ENCODE measurements at regions not wholly inside any gene's neighbourhood (a gene's known extent, or its start where the extent isn't known, plus 50 kb on each side); places are given as distances from the start of the nearest gene placed in this dataset.
"Not testable (repeated sequence)": the region's sequence is repeated elsewhere in the genome, so short reads cannot be mapped to it uniquely, and the experiment has no call there.

DNA sequence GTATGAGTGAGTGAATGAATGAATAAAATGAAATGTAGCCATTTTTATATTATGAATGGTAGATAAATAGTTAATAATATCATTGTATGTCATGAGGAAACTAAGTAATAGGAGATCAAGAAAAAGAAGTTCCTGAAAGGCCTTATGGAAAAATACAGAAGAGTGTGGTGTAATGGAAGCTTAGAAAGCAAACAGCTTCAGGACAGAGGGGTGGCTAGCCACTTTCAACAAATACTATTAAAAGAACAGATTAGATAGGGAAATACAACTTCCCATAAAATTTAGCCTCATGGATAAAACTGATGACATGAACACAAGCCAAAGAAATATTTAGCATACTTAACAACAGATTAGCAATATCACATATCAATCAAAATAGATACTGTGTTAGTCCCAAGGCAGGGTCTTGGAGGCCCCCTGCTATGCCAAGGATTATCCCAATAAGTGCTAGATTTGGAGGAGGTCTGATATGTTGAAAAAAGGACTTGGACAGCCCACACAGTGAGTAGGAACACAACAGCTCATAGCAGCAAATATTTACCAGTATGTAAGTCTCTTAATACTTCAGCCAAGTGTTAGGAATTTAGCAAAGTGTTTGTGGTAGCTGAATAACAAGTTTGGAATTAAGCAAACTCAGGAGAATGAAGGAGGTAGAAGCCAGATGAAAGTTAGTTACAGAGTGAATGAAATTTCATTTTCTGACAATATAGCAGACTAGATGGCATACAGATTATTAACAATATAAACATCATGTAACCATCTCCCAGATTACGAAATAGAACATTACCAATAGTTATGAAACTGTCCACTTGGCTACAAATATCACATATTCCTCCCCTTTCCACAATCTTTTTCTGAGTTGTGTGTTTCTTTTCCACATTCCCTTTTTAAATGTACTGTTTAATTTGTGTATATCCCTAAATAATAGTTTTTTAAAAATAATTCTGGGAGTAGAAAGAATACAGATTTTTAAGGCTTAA lies 1632.0 kb downstream of the PCDH9 start:
- no peak for DNase-seq (ENCODE audit: low spot score)

DNA sequence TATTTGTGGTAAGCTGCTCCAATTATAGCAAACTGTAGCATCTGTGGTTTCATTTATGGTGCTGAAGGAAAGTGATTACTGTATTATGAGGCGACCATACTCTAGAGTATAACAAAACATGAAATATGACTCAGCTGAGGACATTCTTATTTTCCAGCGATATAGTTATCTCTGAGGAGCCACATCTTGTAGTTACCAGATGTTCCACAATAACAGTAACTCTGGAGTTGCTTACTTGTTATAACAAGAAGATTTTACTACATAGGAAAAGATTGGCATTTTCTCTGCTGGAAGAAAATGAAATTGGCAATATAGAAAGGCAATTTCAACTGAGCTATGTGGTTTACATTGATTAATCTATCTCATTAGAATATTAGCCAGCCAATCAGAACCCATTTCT lies 1634.2 kb downstream of the PCDH9 start:
- DNase-seq (ENCODE audit: low spot score), result no peak

DNA sequence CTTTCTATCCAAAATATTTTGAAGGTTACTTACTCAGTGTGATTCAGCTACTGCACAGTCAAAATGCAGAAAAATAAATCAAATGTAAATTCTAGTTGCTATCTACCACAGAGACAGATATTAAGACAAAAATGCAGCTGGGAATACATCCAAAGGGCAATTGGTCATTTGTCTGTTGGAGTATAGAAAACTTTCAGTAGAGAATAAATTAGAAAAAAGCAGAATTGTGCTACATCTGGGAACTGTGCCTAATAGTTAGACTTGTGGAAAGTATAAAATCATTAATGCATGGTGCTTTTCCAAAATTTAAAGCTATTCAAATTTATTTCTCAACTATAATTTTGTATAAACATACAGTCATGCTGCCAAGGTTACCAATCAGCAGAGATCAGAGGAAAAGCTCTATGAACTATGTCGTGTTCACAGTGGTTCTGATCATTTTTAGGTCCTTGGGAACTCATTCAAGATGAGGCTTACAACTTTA lies 1635.8 kb downstream of the PCDH9 start:
- no peak for DNase-seq (ENCODE audit: low spot score)

DNA sequence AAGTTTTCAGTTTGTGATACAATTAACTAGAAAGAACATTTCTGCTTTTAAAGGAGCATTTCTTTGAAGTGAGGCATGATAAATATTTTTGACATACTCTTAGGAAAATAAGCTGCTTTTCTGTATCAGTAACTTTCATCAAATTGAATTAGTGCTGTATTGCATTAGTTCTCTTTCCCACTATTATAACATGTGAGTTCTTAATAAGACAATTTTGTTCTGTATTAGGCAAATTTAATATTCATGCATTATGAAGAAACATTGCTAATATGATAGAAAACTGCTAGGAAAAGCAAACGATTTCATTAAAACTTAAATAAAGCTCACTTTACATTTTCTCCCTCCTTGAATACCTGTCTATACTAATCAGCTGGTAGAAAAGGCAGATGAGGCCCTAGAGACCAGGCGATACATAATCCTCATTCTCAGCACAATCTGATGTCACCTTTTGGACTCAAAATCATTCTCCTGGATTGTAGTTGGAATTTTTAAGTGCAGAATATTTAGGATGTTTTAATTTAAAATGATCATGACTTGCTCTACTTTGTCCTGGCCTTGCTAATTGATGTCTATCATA lies 1636.8 kb downstream of the PCDH9 start:
- DNase-seq (ENCODE audit: low spot score), result no peak

DNA sequence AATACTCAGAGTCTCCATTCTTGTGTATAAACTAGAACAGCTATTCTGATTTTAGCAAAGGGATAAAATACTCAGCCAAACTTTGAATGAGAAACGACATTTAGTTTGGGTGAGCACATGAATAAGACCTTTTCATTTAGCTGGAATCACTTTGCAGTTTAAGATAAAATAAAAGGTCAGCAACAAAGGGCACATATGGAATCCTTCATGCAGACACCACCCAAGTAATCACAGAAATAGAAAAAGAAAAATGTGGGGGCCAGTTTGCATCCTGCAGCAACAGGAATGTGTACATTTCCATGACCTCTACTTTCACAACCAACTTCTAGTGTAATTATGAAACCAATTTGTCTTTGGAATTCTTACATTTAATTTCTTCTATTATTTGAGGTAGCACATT lies 1637.4 kb downstream of the PCDH9 start:
- no peak for DNase-seq (ENCODE audit: low spot score)

DNA sequence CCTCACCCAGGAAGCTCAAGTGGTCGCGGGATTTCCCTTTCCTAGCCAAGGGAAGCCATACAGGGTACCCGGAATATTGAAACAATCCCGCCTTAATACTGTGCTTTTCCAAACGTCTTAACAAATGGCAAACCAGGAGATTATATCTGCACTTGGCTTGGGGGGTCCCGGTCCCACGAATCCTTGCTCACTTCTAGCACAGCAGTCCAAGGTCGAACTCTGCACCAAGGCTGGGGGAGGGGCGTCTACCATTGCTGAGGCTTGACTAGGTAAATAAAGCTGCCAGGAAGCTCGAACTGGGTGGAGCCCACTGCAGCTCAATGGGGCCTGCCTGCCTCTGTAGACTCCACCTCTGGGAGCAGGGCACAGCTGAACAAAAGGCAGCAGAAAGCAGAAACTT lies 1644.8 kb downstream of the PCDH9 start:
- DNase-seq (ENCODE audit: low spot score), result no peak

DNA sequence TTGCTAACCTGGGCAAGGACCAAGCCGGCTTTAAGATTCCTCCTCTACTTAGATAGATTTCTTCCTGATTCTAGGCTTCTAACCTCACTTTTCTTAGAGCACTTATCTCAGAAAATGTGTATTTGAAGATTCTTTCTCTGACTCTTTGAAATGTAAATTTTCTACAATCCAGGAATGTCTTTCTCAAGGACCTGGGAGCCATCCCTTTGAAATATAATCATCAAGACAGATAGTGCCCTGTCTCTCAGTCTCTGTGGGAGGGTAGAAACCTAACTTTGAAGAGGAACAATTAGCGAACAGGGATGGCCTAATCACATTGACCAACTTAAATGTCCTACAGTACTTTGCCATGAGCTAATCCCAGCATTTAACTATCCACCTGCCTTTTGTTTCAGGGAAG lies 1646.0 kb downstream of the PCDH9 start:
- no peak for DNase-seq (ENCODE audit: low spot score)

DNA sequence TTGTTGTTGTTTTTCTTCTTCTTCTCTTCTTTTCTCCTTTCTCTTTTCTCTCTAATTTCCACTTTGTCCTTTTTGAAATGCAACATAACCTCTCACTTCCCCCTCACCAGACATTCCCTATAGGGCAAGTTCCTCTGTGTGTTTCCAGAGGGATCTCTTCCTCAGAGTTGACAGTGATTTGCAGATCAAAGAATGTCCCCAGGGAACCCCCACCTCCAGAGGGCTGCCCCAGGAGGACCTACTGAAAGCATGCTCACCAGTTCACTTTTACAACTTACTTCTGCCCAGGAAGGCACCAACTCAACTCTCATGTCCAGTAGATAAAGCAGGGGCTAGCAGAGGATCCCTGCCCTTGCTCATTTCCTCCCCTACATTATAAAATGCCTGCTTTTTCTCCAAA lies 1648.0 kb downstream of the PCDH9 start:
- DNase-seq (ENCODE audit: low spot score), result no peak

DNA sequence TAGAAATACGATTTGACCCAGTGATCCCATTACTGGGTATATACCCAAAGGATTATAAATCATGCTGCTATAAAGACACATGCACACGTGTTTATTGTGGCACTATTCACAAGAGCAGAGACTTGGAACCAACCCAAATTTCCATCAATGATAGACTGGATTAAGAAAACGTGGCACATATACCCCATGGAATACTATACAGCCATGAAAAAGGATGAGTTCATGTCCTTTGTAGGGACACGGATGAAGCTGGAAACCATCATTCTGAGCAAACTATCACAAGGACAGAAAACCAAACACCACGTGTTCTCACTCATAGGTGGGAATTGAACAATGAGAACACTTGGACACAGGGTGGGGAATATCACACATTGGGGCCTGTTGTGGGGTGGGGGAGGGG lies 1665.6 kb downstream of the PCDH9 start:
- not testable (repeated sequence) for DNase-seq (ENCODE audit: low spot score)

DNA sequence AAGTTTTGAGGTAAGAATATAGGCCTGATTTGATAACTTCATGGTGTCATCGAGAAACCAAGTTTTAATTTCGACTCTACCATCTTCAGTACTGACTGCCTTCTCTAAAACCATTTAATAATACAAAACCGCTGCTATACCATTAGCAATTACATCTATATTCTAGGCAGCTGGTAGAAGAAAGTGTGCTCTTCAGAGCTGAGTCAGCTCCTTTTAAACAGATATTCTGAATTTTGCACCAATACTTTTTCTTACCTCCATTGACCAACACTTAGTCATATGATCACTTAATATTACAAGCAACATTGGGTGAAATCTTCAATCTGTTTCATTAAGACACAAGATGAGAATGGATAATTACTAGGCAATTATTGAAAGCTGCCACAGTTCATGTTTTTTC lies 1667.8 kb downstream of the PCDH9 start:
- DNase-seq (ENCODE audit: low spot score), result no peak

DNA sequence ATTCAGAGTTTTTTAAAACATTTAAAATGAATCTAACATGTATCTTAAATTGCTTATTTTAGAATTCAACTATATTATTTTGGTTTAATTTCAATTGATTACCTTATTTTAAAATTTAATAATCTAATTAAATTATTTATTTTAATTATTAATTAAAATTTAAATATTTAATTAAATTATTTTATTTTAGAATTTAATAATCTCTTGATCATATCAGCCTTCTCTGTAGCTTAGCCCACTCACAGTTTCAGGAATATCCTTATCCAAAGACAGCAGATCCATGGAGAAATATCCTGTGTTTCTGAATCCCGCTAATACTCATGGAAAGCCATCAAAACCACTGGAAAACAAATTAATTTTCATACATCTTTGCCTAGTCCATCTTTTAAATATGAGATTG lies 1669.2 kb downstream of the PCDH9 start:
- DNase-seq (ENCODE audit: low spot score), result no peak

DNA sequence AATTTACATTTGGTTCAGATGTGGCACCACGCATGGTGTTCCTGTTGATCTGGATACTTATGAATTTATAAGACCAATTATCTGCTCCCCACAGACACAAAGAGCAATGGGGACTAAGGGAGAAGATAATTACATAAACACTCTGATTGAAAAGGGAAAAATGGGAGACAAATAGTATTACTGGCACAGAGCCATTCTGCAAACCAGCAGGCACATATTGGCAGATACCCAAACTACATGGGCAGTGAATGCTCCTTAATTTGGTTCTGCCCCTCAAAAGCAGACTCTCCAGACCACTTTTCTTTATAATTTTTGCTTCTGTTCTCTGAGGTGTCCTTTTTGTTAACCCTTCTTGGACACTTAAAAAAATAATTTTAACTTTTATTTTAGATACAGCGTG lies 1674.2 kb downstream of the PCDH9 start:
- DNase-seq (ENCODE audit: low spot score), result no peak

DNA sequence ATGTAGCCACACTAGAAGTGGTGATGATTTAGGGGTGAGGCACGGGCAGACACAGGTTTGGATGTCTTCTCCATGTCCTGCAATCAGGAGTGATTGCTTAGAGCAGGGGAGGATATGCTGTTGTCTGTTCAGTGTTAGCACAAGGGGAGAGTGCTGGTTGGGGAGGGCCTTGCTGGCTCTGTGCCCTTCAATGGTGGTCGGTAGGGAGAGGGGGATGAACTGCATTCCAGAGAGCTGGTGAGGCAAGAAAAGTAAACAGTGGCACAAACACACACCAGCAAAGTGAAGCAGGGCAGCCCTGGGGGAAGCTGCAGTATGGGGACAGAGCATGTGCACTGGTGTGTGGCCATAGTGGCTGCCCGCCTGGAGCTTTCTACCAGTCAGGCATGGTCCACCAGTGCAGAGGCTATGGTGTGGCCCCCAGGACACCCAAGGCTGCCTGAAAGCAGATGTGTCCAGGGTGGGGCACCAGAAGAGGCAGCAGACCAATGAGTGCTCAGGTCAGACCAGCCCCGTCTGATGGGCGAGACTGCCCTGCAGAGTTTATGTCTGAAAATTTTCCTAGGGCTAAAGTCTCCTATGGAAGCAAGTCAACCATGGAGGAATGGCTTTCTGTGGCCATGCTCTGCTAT lies 1676.9 kb downstream of the PCDH9 start:
- no peak for DNase-seq (ENCODE audit: low spot score)

DNA sequence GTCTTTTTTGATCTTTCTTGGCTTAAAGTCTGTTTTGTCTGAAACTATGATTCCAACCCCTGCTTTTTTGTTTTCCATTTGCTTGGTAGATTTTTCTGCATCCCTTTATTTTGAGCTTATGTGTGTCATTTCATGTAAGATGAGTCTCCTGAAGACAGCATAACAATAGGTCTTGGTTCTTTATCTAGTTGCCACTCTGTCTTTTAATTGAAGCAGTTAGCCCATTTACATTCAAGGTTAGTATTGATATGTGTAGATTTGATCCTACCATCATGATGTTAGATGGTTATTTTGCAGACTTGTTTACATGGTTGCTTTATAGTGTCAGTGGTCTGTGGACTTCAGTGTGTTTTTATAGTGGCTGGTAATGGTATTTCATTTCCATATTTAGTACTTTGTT lies 1678.9 kb downstream of the PCDH9 start:
- no peak for DNase-seq (ENCODE audit: low spot score)

DNA sequence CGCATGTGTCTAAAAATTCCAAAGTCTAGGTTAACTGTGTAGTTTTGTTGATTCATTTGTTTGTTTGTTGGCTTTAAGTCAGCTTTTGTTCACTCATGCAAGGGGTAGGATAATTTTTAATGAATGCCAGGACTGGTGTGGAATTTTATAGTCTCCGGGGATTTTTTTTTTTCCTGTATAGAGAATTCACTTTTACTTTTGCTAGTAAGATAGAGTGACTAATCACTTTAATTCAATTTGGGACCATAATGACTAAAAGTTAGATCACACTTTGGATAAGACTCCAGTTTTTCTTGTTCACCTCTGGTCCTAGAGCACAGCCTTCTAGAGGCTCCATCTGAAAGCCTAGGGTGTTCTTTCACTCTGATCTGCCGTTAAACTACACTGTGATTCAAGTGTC lies 1690.0 kb downstream of the PCDH9 start:
- DNase-seq (ENCODE audit: low spot score), result no peak

DNA sequence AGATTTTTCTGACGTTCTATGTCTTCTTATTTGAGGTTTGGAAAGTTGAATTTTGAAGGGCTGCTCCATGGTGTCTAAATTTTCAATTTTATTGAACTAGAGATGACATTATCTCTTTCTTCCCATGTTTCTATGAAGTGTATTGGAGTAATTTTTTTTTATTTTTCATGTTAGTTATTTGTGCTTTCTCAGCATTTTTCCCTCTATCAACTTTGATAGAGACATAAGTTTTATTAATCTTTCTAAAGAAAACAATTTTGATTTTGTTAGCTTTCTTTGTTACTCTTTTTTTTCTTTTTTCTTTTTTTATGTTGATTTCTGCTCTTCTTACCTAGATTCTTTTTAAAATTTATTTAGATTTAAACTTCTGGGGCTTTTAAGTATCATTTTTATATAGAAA lies 1694.8 kb downstream of the PCDH9 start:
- no peak for DNase-seq (ENCODE audit: low spot score)

DNA sequence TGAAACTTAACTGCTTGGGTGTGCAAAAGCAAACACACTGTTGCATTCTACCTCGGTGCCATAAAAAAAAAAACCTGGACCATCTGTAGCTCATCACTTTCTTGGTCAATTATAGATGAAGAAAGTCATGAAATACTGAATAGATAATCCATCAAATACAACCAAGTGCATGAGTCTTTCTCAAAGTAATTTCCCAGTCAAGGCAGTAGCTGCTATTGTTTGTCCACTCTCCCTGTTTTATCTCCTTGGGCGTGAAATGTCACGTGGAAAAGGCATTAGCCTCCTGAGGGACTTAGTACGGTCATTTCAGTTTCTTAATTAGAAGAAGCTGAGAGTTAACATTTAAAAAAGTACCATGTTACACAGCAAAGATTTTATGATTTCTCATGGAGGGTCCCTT lies 1697.9 kb downstream of the PCDH9 start:
- DNase-seq (ENCODE audit: low spot score), result no peak

DNA sequence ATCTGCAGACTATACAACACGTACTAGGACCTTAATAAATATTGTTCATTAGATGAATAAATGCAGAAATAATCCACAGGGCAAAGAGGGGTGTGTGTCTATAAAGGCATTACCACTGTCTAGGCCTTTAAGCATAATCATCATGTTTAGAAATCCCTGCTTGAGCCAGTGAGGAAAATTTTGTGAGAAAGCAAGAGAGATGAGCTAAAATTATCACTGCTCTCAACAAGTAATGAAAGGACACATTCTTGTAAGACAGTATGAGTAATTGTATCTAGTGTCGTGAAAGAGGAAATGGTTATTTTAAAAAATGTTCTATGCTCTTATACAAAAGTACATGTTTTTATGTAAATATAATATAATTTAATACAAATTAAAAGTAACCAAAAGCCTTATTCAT lies 1699.4 kb downstream of the PCDH9 start:
- no peak for DNase-seq (ENCODE audit: low spot score)

DNA sequence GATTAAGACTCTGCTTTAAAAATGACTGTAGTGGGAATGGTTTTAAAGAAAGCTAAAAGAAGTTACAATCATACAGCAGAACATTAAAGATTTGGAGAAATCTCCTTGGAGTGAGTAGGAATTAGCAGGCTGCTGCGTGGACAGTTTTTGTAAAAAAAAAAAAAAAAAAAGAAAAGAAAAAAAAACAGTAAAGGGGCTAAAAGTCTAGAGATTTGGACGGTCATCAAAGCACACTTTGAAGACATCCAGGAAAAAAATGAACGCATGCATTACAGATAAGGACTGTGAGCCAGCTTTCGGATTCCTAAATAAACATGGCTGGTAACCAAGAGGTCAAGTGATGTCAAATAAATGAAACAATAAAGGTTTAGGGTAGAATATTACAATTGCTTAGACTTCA lies 1700.6 kb downstream of the PCDH9 start:
- no peak for DNase-seq (ENCODE audit: low spot score)

DNA sequence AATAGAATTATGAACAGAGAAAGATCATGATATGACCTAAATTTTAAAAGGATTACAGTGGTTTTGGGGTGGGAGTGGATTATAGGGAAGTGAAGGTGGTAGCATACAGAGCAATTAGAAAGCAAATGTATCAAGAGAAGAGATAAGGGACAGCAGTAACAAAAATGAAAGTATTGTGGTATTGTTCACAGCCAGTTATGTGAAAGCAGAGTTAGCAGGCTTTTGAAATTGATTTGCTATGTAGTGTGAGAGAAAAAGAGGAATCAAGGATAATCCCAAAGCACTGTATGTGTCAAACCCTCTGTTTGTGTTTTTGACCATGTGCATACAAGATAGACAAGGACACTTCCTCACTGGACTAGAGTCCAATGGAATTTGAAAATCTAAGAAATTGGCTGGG lies 1721.4 kb downstream of the PCDH9 start:
- DNase-seq (ENCODE audit: low spot score), result no peak

DNA sequence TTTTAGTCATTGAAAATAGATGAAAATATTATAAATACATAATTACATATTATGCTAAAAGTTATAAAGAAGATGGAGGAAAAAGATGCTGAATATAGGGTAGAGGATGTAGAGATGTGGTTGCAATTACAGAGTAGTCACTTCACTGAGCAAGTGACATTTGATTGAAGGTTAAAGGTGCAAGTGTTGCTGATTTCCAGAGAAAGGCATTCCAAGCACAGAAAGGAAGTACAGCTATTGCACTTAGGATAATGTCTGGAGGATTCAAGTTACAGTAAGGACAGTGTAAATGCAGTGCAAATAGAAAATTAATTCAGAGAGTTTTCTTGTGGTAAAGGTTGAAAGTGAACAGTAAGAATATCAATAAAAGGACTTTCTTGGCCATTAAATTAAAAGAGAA lies 1721.8 kb downstream of the PCDH9 start:
- DNase-seq (ENCODE audit: low spot score), result no peak

DNA sequence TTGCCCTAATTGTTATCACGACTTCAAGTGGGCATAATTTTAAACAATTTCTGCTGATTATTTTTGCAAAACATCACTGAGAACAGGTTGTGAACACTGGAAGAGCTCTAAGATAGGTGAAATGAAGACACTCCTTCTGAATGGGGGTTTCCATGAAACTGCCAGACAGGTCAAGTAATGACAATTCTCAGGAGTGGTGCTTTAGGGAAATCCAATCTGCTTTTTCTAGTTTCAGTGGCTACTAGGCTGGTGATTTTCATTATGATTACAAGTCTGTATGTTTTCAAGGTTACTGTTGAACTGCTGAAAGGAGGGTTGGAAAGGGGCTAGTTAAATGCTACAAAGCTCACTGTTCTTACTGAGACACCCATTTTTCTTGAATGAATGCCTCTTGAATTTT lies 1724.2 kb downstream of the PCDH9 start:
- no peak for DNase-seq (ENCODE audit: low spot score)

DNA sequence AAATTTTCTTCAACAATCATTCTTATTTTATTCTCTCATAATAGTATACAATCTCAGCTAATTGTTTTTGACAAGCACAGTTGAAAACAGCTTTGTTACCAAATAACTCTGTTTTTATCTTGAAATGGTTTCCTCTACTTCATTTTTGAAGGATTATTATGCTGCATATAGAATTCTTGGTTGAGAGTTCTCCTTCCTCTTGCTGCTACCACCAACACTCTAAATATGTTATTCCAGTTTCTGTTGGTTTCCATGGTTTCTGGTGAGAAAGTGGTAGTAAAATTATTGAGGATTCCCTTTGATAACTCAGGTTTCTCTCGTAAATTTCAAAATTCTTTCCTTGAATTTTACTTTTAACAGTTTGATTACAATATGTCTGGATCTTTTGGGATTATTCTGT lies 1725.9 kb downstream of the PCDH9 start:
- DNase-seq (ENCODE audit: low spot score), result no peak

Measured in activated CD4-positive, alpha-beta T cell treated with anti-CD3 and anti-CD28 coated beads, Interleukin-2, Interleukin-4, amounts not matched to agents 100 ng/mL and 50 ng/mL, durations not matched to agents 16 hours and 8 hours (primary cell).